Gastrocnemius medialis (tissue), 4 donors: ENCODE measurements at regions not wholly inside any gene's neighbourhood (a gene's known extent, or its start where the extent isn't known, plus 50 kb on each side); places are given as distances from the start of the nearest gene placed in this dataset.
"Not testable (repeated sequence)": the region's sequence is repeated elsewhere in the genome, so short reads cannot be mapped to it uniquely, and the experiment has no call there.

Source experiments
- ATAC-seq, 2 donors: fragments of 150-250 bp; one replicate each; pipeline ENCODE4 v1.9.1; 2016
- DNase-seq, 2 donors: peaks; one replicate each; pipeline ENCODE4 v3.0.0-alpha.2; 2019
- H3K27ac ChIP-seq, 4 donors: fragments of 200-600 bp; sonication (generic); 1 replicate in 1 of 4; 2 replicates in 3 of 4; pipeline ENCODE4 v1.5.1; 2016 to 2018; ENCODE audit warnings: mild to moderate bottlenecking in 2 of 4, moderate library complexity in 1 of 4
- H3K27me3 ChIP-seq, 3 donors: fragments of 200-600 bp; sonication (generic) in 2 of 3; 1 replicate in 1 of 3; 2 replicates in 2 of 3; pipeline versions ENCODE4 v1.5.1 to v1.6.0; 2016 to 2019; ENCODE audit warnings: mild to moderate bottlenecking in 1 of 3, moderate library complexity in 1 of 3
- H3K36me3 ChIP-seq, 2 donors: fragments of 200-600 bp; sonication (generic) in 1 of 2; one replicate each; pipeline ENCODE4 v1.5.1; 2017 to 2018
- H3K4me1 ChIP-seq, 2 donors: fragments of 200-600 bp; sonication (generic) in 1 of 2; one replicate each; pipeline ENCODE4 v1.5.1; 2016 to 2017; ENCODE audit warnings: mild to moderate bottlenecking in 2 of 2
- H3K4me3 ChIP-seq, 4 donors: fragments of 200-600 bp; sonication (generic) in 3 of 4; 1 replicate in 1 of 4; 2 replicates in 3 of 4; pipeline ENCODE4 v1.5.1; 2016 to 2019; ENCODE audit warnings: mild to moderate bottlenecking in 2 of 4
- H3K9me3 ChIP-seq, 3 donors: fragments of 200-600 bp; sonication (generic) in 2 of 3; 1 replicate in 1 of 3; 2 replicates in 2 of 3; pipeline ENCODE4 v1.5.1; 2016 to 2019
- CTCF ChIP-seq, 5 experiments: fragments of 450-650 bp in 3 of 5; fragments of 200-600 bp in 2 of 5; sonication (generic) in 2 of 5; IDR thresholded peaks in 4 of 5; conservative IDR thresholded peaks in 1 of 5; 1 replicate in 4 of 5; 2 replicates in 1 of 5; pipeline ENCODE4 v1.5.1; 2016 to 2019; ENCODE audit warnings: antibody characterized with exemption in 5 of 5, mild to moderate bottlenecking in 3 of 5, moderate library complexity in 3 of 5
- in situ Hi-C, 4 donors: fragments of 200-750 bp; cut with MboI; loops; one replicate each; pipeline versions ENCODE4 v1.15.0 to v1.8.0; 2017; ENCODE audit warnings: low sequenced_read_pairs in 4 of 4
- intact Hi-C: fragments of 100-400 bp; cut with DNase I; formaldehyde crosslinking; loops from one replicate; pipeline ENCODE4 v1.15.1; 2023; ENCODE audit warnings: low total_unique reads

DNA sequence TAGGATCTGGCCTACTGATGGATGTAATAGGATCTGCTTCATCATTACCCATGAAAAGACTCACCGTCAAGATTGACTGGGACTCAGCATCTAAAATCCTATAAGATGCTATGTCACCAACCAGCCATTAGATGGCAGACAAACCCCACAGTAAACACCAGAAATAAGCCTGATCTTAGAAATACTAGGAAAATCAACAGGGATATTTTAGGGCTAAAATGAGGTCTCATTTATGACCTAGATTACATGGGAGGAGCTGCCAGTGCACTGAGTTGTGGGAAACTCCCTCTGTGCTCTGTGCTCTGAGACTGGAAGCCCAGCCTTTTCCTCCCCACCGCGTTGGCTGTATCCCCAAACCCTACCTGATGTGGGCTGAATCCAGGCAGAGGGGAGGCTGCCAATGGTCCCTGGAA is 1335.8 kb downstream of the RPIA start:
- H3K36me3 ChIP-seq, H3K27ac ChIP-seq, in situ Hi-C loops, H3K27me3 ChIP-seq, DNase-seq, H3K4me1 ChIP-seq, H3K9me3 ChIP-seq, H3K4me3 ChIP-seq, intact Hi-C loops: not testable (repeated sequence)
- TF ChIP-seq CTCF (IDR thresholded peaks at IDR 0.05 in 4 of 5, conservative IDR thresholded peaks at IDR 0.05 in 1 of 5): peak in 1 of 5 experiments; percentile 12
- ATAC-seq: peak in 1 of 2 donors; percentile 33

GRCh38 chr2:90028381-90029079 is 1337.1 kb downstream of the RPIA start:
- H3K9me3 ChIP-seq, H3K36me3 ChIP-seq, intact Hi-C loops, in situ Hi-C loops, H3K4me3 ChIP-seq, H3K4me1 ChIP-seq, DNase-seq, H3K27me3 ChIP-seq, ATAC-seq, H3K27ac ChIP-seq: not testable (repeated sequence)

DNA sequence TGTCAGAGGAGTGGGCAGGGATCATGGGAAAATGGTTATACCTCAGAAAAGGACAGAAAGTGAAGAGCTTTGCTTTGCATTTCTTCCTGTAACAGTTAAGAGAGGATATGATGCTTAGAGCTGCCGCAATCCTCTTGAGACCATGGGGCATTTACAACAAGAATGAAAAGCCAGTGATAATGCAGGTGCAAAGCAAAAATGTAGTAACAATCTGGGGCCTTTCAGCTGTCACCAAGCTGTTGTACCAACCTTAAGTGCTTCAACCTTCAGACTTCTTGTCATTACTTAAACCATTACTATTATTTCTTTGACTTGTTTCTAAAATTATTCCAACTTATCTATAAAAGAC is 1337.6 kb downstream of the RPIA start:
- DNase-seq, in situ Hi-C loops, H3K27me3 ChIP-seq, H3K9me3 ChIP-seq, H3K36me3 ChIP-seq, ATAC-seq, H3K27ac ChIP-seq, H3K4me3 ChIP-seq, intact Hi-C loops, H3K4me1 ChIP-seq: not testable (repeated sequence)

GRCh38 chr2:90032269-90032668 is 1340.8 kb downstream of the RPIA start:
- H3K27ac ChIP-seq, H3K9me3 ChIP-seq, intact Hi-C loops, H3K36me3 ChIP-seq, ATAC-seq, in situ Hi-C loops, DNase-seq, H3K4me3 ChIP-seq, H3K27me3 ChIP-seq, H3K4me1 ChIP-seq: not testable (repeated sequence)

DNA sequence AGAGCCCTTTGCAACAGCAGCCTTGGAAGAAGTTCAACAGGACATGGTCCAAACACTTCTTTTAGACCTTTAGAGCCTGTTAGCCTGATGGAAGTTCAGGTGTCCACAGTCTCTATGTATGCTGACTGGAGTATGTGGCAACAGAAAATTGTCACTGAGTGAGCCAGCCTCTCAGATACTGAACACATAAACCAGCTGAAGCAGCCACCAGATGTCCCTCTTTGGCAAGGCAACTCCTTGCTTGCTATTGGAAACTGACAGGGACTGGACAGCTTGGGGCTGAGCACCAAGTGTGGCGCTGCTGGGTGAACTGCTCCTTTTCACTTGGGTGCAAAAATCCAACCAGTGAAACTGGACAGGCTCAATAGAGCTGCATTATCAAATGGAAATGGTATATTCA is 1344.9 kb downstream of the RPIA start:
- H3K27me3 ChIP-seq, intact Hi-C loops, H3K4me1 ChIP-seq, DNase-seq, H3K9me3 ChIP-seq, H3K4me3 ChIP-seq, in situ Hi-C loops, ATAC-seq, H3K27ac ChIP-seq, H3K36me3 ChIP-seq: not testable (repeated sequence)

- DNase-seq: not testable (repeated sequence)
Observed at GRCh38 chr2:90039093-90039492, 1347.6 kb downstream of the RPIA start.

DNA sequence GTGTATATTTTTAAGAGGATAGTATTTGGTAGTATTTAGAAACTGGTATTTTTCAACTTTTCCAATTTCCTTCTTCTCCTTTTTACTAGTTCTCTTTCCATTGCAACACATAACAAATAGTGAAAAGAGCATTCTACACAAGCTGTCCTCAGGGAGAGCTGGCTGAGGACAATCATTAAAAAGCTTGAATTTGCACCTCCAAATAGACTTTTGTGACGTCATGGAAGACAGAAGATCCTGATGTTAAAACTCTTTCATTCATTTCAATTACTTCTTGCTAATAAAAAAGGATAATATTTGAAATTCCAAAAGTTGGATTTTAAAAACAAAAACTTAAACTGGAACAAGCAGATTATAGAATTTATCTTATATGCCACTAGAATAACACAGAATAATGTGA is 1356.3 kb downstream of the RPIA start:
- H3K9me3 ChIP-seq, H3K27ac ChIP-seq, H3K27me3 ChIP-seq, intact Hi-C loops, in situ Hi-C loops, H3K36me3 ChIP-seq, H3K4me3 ChIP-seq, H3K4me1 ChIP-seq, ATAC-seq, DNase-seq: not testable (repeated sequence)

More at GRCh38 chr2:90039093-90039492, 1347.6 kb downstream of the RPIA start:
- H3K27ac ChIP-seq, H3K4me3 ChIP-seq, in situ Hi-C loops, H3K9me3 ChIP-seq, H3K4me1 ChIP-seq, ATAC-seq, intact Hi-C loops, H3K36me3 ChIP-seq, H3K27me3 ChIP-seq: not testable (repeated sequence)

GRCh38 chr2:90052113-90052631 is 1360.7 kb downstream of the RPIA start:
- H3K4me1 ChIP-seq, H3K9me3 ChIP-seq, DNase-seq, H3K27me3 ChIP-seq, H3K27ac ChIP-seq, H3K4me3 ChIP-seq, intact Hi-C loops, in situ Hi-C loops, ATAC-seq, H3K36me3 ChIP-seq: not testable (repeated sequence)
